Stimulated activated CD8-positive, alpha-beta memory T cell treated with anti-CD3 and anti-CD28 coated beads, Interleukin-15, amount 100 ng/mL, for 48 hours (primary cell): ENCODE measurements at regions not wholly inside any gene's neighbourhood (a gene's known extent, or its start where the extent isn't known, plus 50 kb on each side); places are given as distances from the start of the nearest gene placed in this dataset.
"Not testable (repeated sequence)": the region's sequence is repeated elsewhere in the genome, so short reads cannot be mapped to it uniquely, and the experiment has no call there.

Source experiments
- DNase-seq, 2 donors: peaks; one replicate each; pipeline ENCODE4 v3.0.0-alpha.2; 2020; ENCODE audit warnings: low read depth in 2 of 2

- DNase-seq, result no peak
Measured at GRCh38 chr7:142501434-142501833, 243.6 kb upstream of the PRSS58 start.

- DNase-seq, result no peak
Measured at GRCh38 chr7:142500366-142500765, 242.5 kb upstream of the PRSS58 start.

GRCh38 chr7:142499635-142500034, 241.8 kb upstream of the PRSS58 start:
- no peak for DNase-seq

GRCh38 chr7:142498364-142498763, 240.5 kb upstream of the PRSS58 start:
- DNase-seq, result no peak

- no peak for DNase-seq
Measured at GRCh38 chr7:142496545-142496991, 238.7 kb upstream of the PRSS58 start.

- not testable (repeated sequence) for DNase-seq
Measured at GRCh38 chr7:142495879-142496278, 238.0 kb upstream of the PRSS58 start.

GRCh38 chr7:142495301-142495700, 237.4 kb upstream of the PRSS58 start:
- not testable (repeated sequence) for DNase-seq

- DNase-seq, result no peak
Measured at GRCh38 chr7:142494021-142494420, 236.2 kb upstream of the PRSS58 start.

GRCh38 chr7:142488842-142489241, 231.0 kb upstream of the PRSS58 start:
- no peak for DNase-seq

- DNase-seq, result no peak
Measured at GRCh38 chr7:142488036-142488633, 230.3 kb upstream of the PRSS58 start.

- DNase-seq, result not testable (repeated sequence)
Measured at GRCh38 chr7:142487565-142487964, 229.7 kb upstream of the PRSS58 start.

GRCh38 chr7:142487124-142487523, 229.3 kb upstream of the PRSS58 start:
- no peak for DNase-seq

- DNase-seq, result no peak
Measured at GRCh38 chr7:142485617-142486226, 227.9 kb upstream of the PRSS58 start.

GRCh38 chr7:142483659-142484317, 225.9 kb upstream of the PRSS58 start:
- no peak for DNase-seq

GRCh38 chr7:142482891-142483658, 225.2 kb upstream of the PRSS58 start:
- peak; percentile 13 to 28 for DNase-seq

GRCh38 chr7:142481548-142481947, 223.7 kb upstream of the PRSS58 start:
- no peak for DNase-seq

- no peak for DNase-seq
Measured at GRCh38 chr7:142478479-142479220, 220.8 kb upstream of the PRSS58 start.

- not testable (repeated sequence) for DNase-seq
Measured at GRCh38 chr7:142477801-142478200, 219.9 kb upstream of the PRSS58 start.

GRCh38 chr7:142477079-142477651, 219.3 kb upstream of the PRSS58 start:
- DNase-seq, result no peak

GRCh38 chr7:142476077-142476476, 218.2 kb upstream of the PRSS58 start:
- no peak for DNase-seq

- DNase-seq, result no peak
Measured at GRCh38 chr7:142471820-142472219, 214.0 kb upstream of the PRSS58 start.

GRCh38 chr7:142470544-142470830, 212.6 kb upstream of the PRSS58 start:
- no peak for DNase-seq
